Stimulated activated CD4-positive, alpha-beta T cell treated with anti-CD3 and anti-CD28 coated beads, Interleukin-12 subunit alpha, Interleukin-12 subunit beta, amount 100 ng/mL, for 24 hours (primary cell): ENCODE measurements at regions not wholly inside any gene's neighbourhood (a gene's known extent, or its start where the extent isn't known, plus 50 kb on each side); places are given as distances from the start of the nearest gene placed in this dataset.

ENCODE experiments used
- DNase-seq, 2 experiments: peaks; one replicate each; pipeline ENCODE4 v3.0.0-alpha.2; 2020; ENCODE audit warnings: low read depth in 2 of 2

DNA sequence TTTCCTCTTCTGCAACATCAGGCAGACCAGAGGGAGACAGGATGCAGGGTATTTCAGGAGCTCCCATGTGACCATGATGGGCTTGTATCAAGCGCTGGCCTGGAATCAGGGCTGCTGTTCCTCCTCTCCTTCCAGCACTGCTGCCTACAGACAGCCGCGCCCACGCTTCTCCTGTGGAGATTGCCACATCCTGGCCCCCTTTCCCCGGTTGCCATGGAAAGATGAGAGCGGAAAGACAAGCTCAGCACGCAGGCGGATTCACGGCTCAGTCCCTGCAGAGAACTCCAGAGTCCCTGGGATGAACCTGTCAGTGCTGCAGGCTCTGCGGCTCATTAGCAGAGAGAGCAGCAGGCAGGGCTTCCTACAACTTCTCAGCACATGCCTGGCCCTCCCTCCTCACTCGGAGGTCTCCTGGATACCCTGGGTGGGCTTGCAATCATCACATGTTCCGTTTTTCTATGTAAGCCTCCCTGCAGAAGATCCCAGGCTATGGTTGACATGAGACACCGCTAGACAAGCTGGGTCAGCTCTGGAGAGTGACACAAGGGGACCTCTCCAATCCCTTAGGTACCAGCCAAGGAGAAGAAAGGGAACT, 497.8 kb upstream of the MYT1L start:
- DNase-seq: no peak

DNA sequence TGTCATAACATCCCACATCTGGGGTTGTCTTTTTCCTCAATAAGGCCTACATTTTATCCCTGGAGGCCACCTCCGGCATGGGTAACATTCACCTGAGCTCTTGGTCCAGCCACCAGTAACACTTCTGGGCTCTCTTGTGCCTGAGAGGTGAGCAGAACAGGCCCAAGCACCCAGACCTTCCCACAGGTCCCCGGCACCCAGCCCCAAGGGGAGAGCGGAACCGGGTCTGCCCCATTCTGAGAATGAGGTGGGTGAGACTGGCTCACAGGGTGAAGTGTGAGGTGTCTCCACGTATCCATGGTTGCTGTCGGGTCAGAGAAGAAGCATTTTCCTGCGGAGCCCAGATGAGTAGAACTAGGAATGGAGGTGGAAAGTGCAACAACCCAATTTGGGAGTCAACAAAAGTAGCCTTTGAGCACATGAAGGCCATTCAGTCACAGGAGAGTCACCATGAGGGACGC, 496.7 kb upstream of the MYT1L start:
- DNase-seq: no peak

- DNase-seq: no peak
Measured at GRCh38 chr2:2827046-2827636, 496.1 kb upstream of the MYT1L start.

- no peak for DNase-seq
Measured at GRCh38 chr2:2826621-2827020, 495.5 kb upstream of the MYT1L start.

DNA sequence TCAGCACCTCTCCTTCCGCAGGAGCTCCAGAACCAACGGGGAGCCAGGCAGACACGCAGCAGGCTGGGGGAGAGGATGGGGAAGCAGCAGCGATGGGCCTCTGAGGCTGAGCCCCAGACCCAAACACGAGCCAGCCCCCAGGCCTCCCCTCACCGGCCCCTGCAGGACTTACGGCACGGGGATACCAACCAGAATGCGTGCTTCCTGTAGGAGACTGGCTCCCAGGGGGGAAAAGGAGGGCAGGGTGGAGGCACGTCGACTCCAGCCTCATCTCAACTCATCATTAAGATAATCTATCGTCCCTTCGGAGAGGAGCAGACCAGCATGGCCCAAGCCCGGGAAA, 495.1 kb upstream of the MYT1L start:
- no peak for DNase-seq

- no peak for DNase-seq
Measured at GRCh38 chr2:2825516-2826208, 494.6 kb upstream of the MYT1L start.

DNA sequence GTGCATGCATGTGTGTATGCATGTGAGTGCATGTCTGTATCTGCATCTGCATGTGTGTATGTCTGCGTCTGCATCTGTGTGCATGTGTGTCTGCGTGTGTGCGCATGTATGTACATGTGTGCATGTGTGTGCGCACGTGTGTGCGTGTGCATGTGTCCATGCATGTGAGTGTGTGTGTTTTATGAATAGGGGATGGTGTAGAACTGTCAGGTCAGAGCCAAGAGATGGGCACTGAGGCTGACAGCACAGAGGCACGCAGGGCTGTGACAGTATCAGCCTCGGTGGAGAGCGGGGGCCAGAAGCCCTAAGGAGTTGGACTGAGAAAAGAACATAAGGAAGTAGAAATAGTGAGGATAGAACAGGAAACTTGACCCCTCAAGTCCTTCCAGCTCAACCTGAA, 494.0 kb upstream of the MYT1L start:
- DNase-seq: no peak

GRCh38 chr2:2824588-2824987, 493.5 kb upstream of the MYT1L start:
- no peak for DNase-seq

- no peak for DNase-seq
Measured at GRCh38 chr2:2823061-2823753, 492.1 kb upstream of the MYT1L start.

DNA sequence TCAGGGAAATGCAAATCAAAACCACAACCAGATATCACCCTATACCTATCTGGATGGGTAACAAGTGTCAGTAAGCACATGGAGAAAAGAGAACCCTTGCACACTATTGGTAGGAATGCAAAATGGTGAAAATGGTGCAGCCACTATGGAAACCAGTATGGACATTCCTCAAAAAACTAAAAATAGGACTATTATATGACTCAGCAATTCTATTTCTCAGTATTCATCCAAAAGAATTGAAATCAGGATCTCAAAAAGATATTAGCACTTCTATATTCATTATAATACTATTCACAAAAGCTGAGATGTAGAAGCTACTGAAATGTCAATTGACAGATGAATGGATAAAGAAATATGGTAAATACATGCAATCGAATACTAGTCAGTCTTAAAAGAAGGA, 491.1 kb upstream of the MYT1L start:
- no peak for DNase-seq

GRCh38 chr2:2812648-2813047, 481.6 kb upstream of the MYT1L start:
- no peak for DNase-seq

- DNase-seq: no peak
Measured at GRCh38 chr2:2812117-2812516, 481.0 kb upstream of the MYT1L start.

GRCh38 chr2:2810504-2810903, 479.4 kb upstream of the MYT1L start:
- DNase-seq: no peak

DNA sequence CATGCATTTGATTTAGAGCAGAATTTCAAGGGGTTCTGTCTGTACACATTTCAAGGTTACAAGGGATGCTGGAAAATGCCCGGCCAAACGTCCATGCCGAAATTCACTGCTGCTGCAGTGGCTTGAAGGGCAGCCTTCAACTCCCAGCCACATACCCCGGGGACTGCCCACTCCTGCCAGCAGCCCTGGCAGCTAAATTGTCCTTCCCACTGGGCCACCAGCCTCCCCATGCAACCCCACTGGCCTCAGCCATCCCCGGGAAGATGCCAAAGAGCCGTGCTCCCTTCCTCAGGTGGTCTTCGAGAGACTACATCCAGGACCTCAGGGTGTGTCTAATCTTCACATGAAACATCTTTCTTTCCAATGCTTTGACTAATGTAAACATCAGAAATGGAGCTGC, 478.7 kb upstream of the MYT1L start:
- DNase-seq: no peak

DNA sequence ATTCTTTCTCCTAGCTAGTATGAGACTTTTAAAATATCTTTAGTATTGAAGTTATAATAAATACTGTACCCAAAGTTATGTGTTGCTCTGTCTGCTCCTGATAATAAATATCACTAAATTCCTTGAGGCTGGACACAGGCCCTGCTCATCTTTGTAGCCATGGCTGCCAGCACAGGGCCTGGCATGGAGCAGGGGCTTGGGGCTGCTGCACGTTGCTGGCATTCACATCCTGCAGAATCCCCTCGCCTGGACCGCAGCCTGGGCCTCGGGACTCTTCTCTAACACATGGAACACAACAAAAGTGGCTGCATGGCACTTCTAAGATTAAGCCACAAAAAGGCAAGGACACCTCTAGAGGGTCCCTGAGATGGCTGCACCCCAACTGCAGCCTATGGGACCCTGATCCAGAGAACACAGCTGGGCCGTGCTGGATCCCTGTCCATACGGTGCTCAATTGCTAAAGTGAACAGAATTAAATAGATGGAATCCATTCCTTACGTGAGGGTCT, 477.5 kb upstream of the MYT1L start:
- no peak for DNase-seq

GRCh38 chr2:2806711-2807110, 475.6 kb upstream of the MYT1L start:
- DNase-seq: no peak

GRCh38 chr2:2805263-2805662, 474.2 kb upstream of the MYT1L start:
- DNase-seq: no peak

DNA sequence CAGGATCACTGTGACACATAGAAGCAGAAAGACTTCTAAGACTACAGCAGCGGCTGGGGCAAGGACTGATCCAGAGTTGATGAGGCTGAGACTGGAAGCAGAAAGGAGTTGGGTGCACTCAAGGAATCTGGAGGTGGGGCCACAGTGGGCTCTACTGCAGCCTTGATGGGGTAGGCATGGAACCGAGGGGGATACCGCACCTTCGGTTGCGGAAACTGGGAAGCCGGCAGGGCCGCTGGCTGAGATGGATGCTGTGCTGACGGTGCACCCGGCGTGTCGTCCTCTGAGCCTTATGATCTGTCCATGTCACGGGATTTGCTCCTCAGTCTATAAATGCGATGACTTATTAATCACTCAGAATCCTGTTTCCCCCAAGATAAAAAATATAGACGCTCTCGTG, 473.5 kb upstream of the MYT1L start:
- no peak for DNase-seq

DNA sequence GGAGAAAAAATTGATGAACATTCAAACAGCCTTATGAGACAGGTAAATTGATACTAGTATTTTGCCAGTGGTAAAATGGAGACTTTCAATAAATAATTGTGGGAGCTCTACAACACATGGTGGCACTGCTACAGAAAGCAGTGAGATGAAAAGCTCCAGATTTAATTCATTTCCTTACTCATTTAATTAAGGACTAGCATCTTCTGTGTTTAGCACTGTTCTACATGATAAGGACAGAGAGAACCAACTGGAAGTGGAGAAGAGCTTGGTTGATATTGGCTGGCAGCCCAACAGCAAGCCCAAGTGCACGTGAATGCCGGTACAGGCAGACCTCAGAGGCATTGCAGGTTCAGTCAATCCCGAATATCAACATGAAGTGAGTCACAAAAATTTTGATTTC, 470.4 kb upstream of the MYT1L start:
- DNase-seq: no peak

- DNase-seq: no peak
Measured at GRCh38 chr2:2800697-2801096, 469.6 kb upstream of the MYT1L start.

GRCh38 chr2:2800001-2800400, 468.9 kb upstream of the MYT1L start:
- DNase-seq: no peak

DNA sequence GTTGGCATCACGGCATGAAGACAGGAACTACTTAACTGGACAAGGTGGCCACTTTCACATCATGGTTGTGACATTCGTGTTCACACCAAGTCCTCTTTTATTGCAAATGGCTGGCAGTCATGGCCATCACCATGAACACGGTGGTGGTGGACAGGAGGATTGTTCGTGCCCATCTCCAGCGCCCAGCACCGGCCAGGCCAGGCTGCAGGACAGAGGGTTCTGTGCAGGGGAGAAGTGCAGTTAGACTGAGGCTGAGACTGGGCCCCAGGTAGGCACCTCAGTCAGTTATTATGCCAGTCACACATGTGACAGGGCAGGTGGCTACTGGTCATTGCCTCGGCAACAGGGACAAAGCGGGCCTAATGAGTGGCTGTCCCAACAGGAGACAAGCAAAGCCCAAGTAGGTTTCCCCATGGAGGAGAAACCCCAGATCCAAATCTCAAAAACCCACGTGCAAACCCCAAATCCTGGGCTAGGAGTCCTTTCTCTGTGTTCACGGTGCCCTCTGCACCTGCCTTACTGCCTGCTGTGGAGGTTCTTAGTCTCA, 468.1 kb upstream of the MYT1L start:
- DNase-seq: no peak
